ENCODE measurements at regions not wholly inside any gene's neighbourhood (a gene's known extent, or its start where the extent isn't known, plus 50 kb on each side); places are given as distances from the start of the nearest gene placed in this dataset.

DNA sequence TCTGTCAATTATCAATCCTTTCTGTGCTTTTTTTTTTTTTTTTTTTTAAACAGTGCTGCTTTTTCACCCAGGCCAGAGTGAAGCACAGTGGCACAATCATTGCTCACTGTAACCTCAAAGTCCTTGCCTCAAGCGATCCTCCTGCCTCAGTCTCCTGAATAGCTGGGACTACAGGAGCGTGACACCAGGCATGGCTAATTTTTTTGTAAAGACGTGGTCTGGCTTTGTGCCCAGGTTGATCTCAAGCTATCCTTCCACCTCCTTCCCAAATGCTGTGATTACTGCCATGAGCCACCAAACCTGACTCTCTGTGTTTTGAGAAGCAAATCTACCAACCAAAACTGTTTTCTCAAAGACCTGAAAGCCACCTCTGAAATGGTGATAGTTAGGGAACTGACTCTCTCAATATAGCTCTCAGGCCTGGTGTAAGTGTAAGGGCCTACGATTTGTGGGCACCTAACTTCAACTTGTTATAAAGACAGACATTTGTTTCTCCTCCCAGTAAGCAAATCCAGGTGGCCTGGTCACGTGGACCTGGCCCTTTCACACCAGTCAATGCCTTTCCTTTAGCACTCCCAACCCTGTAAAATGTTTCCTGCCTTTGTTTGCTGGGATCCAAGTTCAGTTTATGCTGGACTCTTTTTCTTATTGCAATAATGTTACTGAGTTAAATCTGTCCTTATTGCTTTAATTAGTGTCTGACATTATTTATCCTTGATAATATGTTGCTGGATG lies 2015.9 kb downstream of the PCDH7 start:
- Mint-ChIP-seq H3K9me3 (peaks cover 22% of the 10 kb centered on the region), H3K27ac (no peak overlapping the region), H3K4me1 (ENCODE audit: low read depth) (no peaks in the 10 kb centered on the region), H3K4me3 (no peak overlapping the region), H3K27me3 (ENCODE audit: insufficient read depth) (no peaks in the 10 kb centered on the region; the same call in 1 of the 2 replicates), H3K36me3 (ENCODE audit: low read depth) (no peaks in the 10 kb centered on the region)
- TF ChIP-seq, protein P1, sequence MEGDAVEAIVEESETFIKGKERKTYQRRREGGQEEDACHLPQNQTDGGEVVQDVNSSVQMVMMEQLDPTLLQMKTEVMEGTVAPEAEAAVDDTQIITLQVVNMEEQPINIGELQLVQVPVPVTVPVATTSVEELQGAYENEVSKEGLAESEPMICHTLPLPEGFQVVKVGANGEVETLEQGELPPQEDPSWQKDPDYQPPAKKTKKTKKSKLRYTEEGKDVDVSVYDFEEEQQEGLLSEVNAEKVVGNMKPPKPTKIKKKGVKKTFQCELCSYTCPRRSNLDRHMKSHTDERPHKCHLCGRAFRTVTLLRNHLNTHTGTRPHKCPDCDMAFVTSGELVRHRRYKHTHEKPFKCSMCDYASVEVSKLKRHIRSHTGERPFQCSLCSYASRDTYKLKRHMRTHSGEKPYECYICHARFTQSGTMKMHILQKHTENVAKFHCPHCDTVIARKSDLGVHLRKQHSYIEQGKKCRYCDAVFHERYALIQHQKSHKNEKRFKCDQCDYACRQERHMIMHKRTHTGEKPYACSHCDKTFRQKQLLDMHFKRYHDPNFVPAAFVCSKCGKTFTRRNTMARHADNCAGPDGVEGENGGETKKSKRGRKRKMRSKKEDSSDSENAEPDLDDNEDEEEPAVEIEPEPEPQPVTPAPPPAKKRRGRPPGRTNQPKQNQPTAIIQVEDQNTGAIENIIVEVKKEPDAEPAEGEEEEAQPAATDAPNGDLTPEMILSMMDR (IDR thresholded peaks at IDR 0.05), result no peak
- DNase-seq, result no peak

DNA sequence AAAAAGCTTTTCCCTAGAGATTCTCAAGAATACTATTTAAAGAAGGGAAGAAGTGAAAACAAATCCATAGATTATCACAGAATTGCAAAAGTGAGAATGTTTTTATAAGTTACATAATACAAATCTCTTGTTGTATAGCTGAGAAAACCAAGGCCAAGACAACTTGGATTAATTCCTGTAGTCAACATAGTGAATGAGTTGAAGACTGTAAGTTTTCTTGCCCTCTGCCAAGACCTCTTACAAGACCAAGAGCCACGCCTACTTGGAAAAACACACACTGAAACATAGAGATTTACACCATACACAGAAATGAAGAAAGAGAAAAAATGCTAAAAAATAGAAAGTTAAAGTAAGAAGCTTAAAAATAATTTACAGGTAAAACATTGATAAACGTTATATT lies 2024.0 kb downstream of the PCDH7 start:
- Mint-ChIP-seq H3K9me3 (peaks cover 17% of the 10 kb centered on the region), H3K27ac (no peak overlapping the region), H3K4me1 (ENCODE audit: low read depth) (no peaks in the 10 kb centered on the region), H3K4me3 (no peak overlapping the region), H3K36me3 (ENCODE audit: low read depth) (no peaks in the 10 kb centered on the region), H3K27me3 (ENCODE audit: insufficient read depth) (no peaks in the 10 kb centered on the region)
- TF ChIP-seq, protein P1 (IDR thresholded peaks at IDR 0.05), result no peak
- no peak for DNase-seq

DNA sequence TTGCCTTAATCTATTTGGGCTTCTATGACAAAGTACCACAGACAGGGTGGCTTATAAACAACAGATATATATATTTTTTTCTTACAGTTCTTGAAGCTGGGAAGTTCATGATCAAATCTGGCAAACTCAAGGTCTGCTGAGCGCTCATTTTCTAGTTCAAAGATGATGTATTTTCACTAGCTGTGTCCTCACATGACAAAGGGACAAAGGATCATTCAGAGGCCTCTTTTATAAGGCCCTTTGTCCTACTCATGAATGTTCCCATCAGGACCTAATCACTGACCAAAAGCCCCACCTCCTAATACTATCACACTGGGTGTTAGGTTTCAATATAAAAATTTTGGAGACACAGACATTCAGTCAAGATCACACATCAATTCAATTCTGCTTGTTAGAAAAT lies 2025.2 kb downstream of the PCDH7 start:
- H3K27ac Mint-ChIP-seq, result no peak overlapping the region
- peaks cover 16% of the 10 kb centered on the region for H3K9me3 Mint-ChIP-seq
- H3K27me3 Mint-ChIP-seq (ENCODE audit: insufficient read depth), result no peaks in the 10 kb centered on the region
- H3K36me3 Mint-ChIP-seq (ENCODE audit: low read depth), result no peaks in the 10 kb centered on the region
- TF ChIP-seq, protein P1 (IDR thresholded peaks at IDR 0.05), result no peak
- DNase-seq, result no peak
- H3K4me3 Mint-ChIP-seq, result no peak overlapping the region
- no peaks in the 10 kb centered on the region for H3K4me1 Mint-ChIP-seq (ENCODE audit: low read depth)

DNA sequence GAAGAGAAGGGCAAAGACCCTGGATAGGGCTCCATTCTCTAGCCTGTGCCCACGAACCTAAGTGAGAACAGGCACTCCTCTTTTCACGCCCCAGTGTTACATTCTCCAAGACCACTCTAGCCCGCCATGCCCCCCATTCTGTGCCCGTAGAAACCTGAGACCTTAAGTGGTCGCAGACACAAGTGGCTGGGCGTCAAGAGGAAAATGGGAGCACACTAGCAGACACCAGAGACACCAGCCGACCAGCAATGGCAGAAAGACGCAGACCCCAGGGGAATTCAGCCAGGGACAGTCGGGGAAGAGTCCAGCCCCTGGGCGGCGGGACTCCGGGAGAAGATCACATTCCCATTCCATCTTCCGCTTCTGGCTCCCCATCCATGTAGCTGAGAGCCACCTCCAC lies 2027.9 kb downstream of the PCDH7 start:
- Mint-ChIP-seq H3K4me1 (ENCODE audit: low read depth) (no peaks in the 10 kb centered on the region), H3K27me3 (ENCODE audit: insufficient read depth) (no peaks in the 10 kb centered on the region), H3K4me3 (no peak overlapping the region), H3K9me3 (peaks cover 11% of the 10 kb centered on the region), H3K27ac (no peak overlapping the region), H3K36me3 (ENCODE audit: low read depth) (no peaks in the 10 kb centered on the region)
- DNase-seq, result no peak
- TF ChIP-seq, protein P1 (IDR thresholded peaks at IDR 0.05), result no peak

DNA sequence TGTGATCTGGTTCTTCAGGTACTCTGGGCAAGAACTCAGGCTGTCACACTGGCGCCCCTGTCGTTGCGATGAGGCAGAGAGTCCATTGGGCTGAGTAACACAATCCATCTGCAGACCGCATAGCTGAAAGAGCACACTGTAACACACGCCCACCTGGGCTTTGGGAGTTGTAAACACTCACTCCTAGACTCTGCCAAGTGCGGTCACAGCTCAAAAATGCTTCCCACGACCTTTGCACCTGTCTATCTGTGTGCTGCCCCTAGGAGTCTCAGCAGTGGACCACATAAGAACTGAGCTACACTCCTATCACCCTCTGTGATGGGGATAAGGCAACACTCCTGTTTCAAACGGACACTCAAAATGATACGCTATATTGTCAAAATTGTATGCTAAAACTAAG lies 2028.3 kb downstream of the PCDH7 start:
- no peaks in the 10 kb centered on the region for H3K4me1 Mint-ChIP-seq (ENCODE audit: low read depth)
- H3K27me3 Mint-ChIP-seq (ENCODE audit: insufficient read depth), result no peaks in the 10 kb centered on the region
- no peak overlapping the region for H3K27ac Mint-ChIP-seq
- TF ChIP-seq, protein P1 (IDR thresholded peaks at IDR 0.05), result no peak
- H3K4me3 Mint-ChIP-seq, result no peak overlapping the region
- no peaks in the 10 kb centered on the region for H3K36me3 Mint-ChIP-seq (ENCODE audit: low read depth)
- DNase-seq, result no peak
- peaks cover 11% of the 10 kb centered on the region for H3K9me3 Mint-ChIP-seq

Data from HFFc6 (cell line).